Stimulated activated naive CD8-positive, alpha-beta T cell treated with anti-CD3 and anti-CD28 coated beads, Interleukin-15, amount 100 ng/mL, for 72 hours (primary cell): ENCODE measurements at regions not wholly inside any gene's neighbourhood (a gene's known extent, or its start where the extent isn't known, plus 50 kb on each side); places are given as distances from the start of the nearest gene placed in this dataset.
"Not testable (repeated sequence)": the region's sequence is repeated elsewhere in the genome, so short reads cannot be mapped to it uniquely, and the experiment has no call there.

Source experiments
- ATAC-seq: fragments of 150-1000 bp; cut with Tn5 transposase; 2 replicates; pipeline ENCODE4 v1.10.0; 2021; ENCODE audit warnings: mild to moderate bottlenecking, moderate library complexity
- DNase-seq, 2 donors: peaks; one replicate each; pipeline ENCODE4 v3.0.0; 2021 to 2022
- H3K27ac Mint-ChIP-seq, 2 donors: one replicate each; pipeline ENCODE4 v1.8.0; 2022; ENCODE audit warnings: mild to moderate bottlenecking in 2 of 2, mixed read lengths in 2 of 2, moderate library complexity in 2 of 2
- H3K27me3 Mint-ChIP-seq: one replicate; pipeline ENCODE4 v1.8.0; 2022; ENCODE audit warnings: mixed read lengths
- H3K4me1 Mint-ChIP-seq: one replicate; pipeline ENCODE4 v1.8.0; 2022; ENCODE audit warnings: mild to moderate bottlenecking, mixed read lengths
- H3K4me3 Mint-ChIP-seq, 2 donors: one replicate each; pipeline ENCODE4 v1.8.0; 2022; ENCODE audit warnings: mild to moderate bottlenecking in 2 of 2, mixed read lengths in 2 of 2, moderate library complexity in 1 of 2
- H3K9me3 Mint-ChIP-seq, 2 donors: one replicate each; pipeline ENCODE4 v1.8.0; 2022; ENCODE audit warnings: mixed read lengths in 2 of 2

DNA sequence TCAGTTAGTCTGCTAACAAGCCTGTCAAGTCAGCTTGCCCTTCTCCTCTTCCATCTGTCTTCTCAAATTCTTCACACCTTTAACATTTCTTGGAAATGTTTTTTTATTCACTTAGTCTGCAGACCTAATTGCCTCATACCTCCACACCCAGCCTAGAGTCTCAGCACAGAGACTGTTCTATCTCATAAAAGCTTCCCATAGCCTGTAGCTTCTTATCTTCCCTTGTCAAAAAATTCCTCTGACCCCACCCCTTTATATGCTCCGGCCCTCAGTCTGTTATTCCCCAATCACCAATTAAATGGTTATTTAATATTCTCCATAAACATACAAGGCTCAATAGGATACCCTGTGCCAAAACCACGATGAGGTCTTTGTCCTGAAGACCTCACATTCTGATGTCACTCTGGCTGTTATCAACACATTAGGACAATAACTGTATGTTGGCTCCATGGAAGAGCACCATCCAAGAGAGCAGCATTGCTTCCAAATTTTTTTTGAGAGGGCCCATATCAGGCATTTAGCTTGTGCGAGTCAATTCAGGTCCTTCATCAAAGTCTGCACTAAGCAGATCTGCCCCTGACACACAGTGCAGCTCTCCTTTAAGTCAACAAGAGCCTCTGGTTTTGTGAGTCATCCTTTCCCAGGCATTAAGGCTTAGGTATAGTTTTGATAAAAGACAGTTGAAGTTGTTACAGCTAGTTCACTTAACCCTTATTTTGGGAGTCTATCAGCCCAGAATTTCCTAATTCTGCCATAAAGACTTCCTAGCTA is 83.2 kb upstream of the TBX18 start:
- no peak for ATAC-seq
- Mint-ChIP-seq H3K27me3 (no peaks in the 10 kb centered on the region), H3K4me1 (no peaks in the 10 kb centered on the region), H3K27ac (no peak overlapping the region), H3K9me3 (peaks cover 7 to 8% of the 10 kb centered on the region in 2 donors), H3K4me3 (no peak overlapping the region)
- DNase-seq: no peak

DNA sequence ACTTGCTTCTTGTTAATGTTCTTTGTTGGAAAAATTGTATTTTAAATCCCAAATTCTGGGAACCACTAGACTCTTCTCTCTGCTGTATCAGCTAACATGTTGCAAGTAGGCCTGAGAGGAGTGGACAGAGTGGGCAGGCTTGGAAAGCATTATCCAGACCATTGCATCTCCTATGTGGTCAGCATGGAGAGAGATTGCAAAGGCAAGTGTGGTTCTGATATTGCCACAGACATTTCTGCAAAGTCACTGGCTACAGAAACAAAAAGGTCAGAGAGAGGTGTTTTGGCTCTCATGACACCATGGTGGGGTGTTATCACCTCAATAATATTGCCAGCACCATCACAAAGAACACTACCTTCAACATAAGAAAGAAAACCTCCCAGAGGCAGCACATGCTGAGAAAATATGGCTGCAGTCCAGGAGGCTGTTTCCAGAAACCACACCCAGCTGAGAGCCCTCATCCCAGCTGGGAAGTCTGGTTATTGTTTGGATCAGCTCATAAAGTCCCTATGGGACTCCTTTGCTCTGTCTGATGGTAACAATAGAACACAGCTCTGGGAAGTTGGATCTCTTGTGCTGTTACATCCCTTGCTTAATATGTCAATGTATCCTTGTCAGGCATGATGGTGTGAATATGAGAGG is 78.2 kb upstream of the TBX18 start:
- ATAC-seq: no peak
- H3K9me3 Mint-ChIP-seq: peaks cover 17 to 35% of the 10 kb centered on the region in 2 donors
- H3K4me1 Mint-ChIP-seq: no peaks in the 10 kb centered on the region
- no peaks in the 10 kb centered on the region for H3K27me3 Mint-ChIP-seq
- DNase-seq: no peak
- H3K27ac Mint-ChIP-seq: no peak overlapping the region
- H3K4me3 Mint-ChIP-seq: no peak overlapping the region

DNA sequence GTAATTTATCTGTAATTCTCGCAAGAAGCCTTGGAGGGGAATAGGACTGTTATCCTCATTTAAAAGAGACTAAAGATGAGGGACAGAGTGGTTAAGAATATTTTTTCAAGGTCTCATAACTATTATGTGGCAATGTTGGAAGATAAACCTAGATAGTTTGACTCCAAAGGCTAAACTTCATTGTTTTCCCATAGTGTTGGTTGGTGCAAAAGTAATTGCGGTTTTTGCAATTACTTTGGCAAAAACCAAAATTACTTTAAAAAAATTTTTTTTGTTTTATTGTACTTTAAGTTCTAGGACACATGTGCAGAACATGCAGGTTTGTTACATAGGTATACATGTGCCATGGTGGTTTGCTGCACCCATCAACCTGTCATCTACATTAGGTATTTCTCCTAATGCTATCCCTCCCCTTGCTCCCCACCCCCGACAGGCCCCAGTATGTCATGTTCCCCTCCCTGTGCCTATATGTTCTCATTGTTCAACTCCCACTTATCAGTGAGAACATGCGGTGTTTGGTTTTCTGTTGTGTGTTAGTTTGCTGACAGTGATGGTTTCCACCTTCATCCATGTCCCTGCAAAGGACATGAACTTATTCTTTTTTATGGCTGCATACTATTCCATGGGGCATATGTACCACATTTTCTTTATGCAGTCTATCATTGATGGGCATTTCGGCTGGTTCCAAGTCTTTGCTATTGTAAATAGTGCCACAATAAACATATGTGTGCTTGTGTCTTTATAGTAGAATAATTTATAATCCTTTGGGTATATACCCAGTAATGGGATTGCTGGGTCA is 72.9 kb upstream of the TBX18 start:
- H3K27ac Mint-ChIP-seq, H3K4me3 Mint-ChIP-seq, DNase-seq, H3K4me1 Mint-ChIP-seq, ATAC-seq, H3K27me3 Mint-ChIP-seq: not testable (repeated sequence)
- peaks cover 19 to 32% of the 10 kb centered on the region in 2 donors for H3K9me3 Mint-ChIP-seq

DNA sequence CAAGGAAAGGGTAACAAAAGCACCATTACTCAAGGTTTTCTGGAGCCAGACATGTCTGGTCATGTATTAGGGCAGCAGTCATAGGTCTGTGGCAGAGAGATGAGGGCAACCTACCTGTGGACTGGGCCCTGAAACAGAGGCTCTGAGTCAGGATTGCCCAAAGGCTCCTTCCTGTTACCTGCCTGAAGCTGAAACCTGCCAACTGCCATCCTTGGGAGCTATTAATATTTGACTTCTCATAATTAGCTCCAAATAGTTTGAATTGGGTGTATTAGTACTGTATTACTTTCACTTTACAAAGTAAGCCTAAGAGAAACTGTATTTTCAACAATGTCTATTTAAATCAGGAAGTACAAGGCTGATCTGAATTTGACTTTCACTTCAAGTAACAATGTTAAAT is 72.0 kb upstream of the TBX18 start:
- no peak for DNase-seq
- no peaks in the 10 kb centered on the region for H3K4me1 Mint-ChIP-seq
- no peak overlapping the region for H3K4me3 Mint-ChIP-seq
- H3K27me3 Mint-ChIP-seq: no peaks in the 10 kb centered on the region
- ATAC-seq: no peak
- peaks cover 19 to 24% of the 10 kb centered on the region in 2 donors for H3K9me3 Mint-ChIP-seq
- no peak overlapping the region for H3K27ac Mint-ChIP-seq

- DNase-seq: no peak
- H3K4me1 Mint-ChIP-seq: no peaks in the 10 kb centered on the region
- H3K9me3 Mint-ChIP-seq: peaks cover 13 to 17% of the 10 kb centered on the region in 2 donors
- no peak overlapping the region for H3K27ac Mint-ChIP-seq
- ATAC-seq: no peak
- no peak overlapping the region for H3K4me3 Mint-ChIP-seq
- H3K27me3 Mint-ChIP-seq: no peaks in the 10 kb centered on the region
These were observed 70.9 kb upstream of the TBX18 start for GRCh38 chr6:84835340-84835739.

DNA sequence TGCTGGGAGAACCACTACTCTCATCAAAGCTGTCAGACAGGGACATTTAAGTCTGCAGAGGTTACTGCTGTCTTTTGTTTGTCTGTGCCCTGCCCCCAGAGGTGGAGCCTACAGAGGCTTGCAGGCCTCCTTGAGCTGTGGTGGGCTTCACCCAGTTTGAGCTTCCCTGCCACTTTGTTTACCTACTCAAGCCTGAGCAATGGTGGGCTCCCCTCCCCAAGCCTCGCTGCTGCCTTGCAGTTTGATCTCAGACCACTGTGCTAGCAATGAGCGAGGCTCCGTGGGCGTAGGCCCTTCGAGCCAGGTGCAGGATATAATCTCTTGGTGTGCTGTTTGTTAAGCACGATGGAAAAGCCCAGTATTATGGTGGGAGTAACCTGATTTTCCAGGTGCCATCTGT is 67.5 kb upstream of the TBX18 start:
- H3K4me1 Mint-ChIP-seq, ATAC-seq, H3K27me3 Mint-ChIP-seq, H3K27ac Mint-ChIP-seq, DNase-seq, H3K4me3 Mint-ChIP-seq: not testable (repeated sequence)
- peaks cover 14 to 19% of the 10 kb centered on the region in 2 donors for H3K9me3 Mint-ChIP-seq

DNA sequence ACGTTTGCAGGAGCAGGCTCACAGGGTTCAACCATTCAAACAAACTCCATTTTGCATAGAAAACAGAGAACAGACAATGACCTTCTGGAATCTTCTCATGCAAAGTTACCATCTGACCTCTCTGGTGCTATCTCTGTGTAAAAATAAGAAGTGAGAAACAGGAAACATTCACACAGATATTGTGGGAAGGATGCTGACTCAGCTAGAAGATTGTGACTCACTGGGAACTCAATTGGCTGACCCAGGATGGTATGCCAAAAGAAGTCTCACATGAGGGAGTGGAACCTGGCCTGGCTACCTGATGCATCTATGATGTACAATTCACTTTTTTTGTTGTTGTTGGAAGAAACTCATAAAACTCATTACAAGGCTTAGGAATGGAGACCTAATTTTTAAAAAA is 61.1 kb upstream of the TBX18 start:
- Mint-ChIP-seq H3K4me1 (no peaks in the 10 kb centered on the region), H3K4me3 (no peak overlapping the region), H3K9me3 (peaks cover 9 to 18% of the 10 kb centered on the region in 2 donors), H3K27ac (no peak overlapping the region), H3K27me3 (no peaks in the 10 kb centered on the region)
- DNase-seq (no peak), ATAC-seq (no peak)

GRCh38 chr6:84821314-84821713 is 56.9 kb upstream of the TBX18 start:
- not testable (repeated sequence) for H3K4me1 Mint-ChIP-seq, H3K27me3 Mint-ChIP-seq, H3K27ac Mint-ChIP-seq, ATAC-seq, DNase-seq, H3K4me3 Mint-ChIP-seq
- peaks cover 0 to 20% of the 10 kb centered on the region in 2 donors for H3K9me3 Mint-ChIP-seq

DNA sequence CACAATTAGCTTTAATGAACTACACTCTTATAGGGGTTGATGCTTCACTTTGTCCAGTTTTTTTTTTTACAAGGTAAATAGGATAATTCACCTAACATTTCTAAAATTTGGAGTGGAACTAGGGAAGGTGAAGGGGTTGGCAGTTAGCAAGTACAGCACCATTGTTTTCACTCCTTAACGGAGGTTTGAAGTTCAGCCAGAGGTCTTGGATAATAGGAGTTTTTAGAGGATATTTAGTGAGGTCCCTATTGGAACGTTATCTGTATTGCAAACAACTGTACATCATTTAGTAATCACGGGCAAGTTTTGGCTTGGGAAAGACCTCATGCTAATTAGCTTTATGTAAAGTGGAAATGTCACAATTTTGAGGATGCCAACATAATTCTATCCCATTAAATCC is 52.3 kb upstream of the TBX18 start:
- no peak overlapping the region for H3K27ac Mint-ChIP-seq
- H3K9me3 Mint-ChIP-seq: peaks cover 0 to 9% of the 10 kb centered on the region in 2 donors
- DNase-seq: no peak
- ATAC-seq: no peak
- H3K4me3 Mint-ChIP-seq: no peak overlapping the region
- no peaks in the 10 kb centered on the region for H3K27me3 Mint-ChIP-seq
- no peaks in the 10 kb centered on the region for H3K4me1 Mint-ChIP-seq

- ATAC-seq (no peak), DNase-seq (no peak)
- no peaks in the 10 kb centered on the region for H3K27me3 Mint-ChIP-seq
- H3K4me1 Mint-ChIP-seq: no peaks in the 10 kb centered on the region
- H3K9me3 Mint-ChIP-seq: peaks cover 0 to 9% of the 10 kb centered on the region in 2 donors
- no peak overlapping the region for H3K27ac Mint-ChIP-seq
- H3K4me3 Mint-ChIP-seq: no peak overlapping the region
These were observed 51.7 kb upstream of the TBX18 start for GRCh38 chr6:84815896-84816735.
